ENCODE measurements at regions not wholly inside any gene's neighbourhood (a gene's known extent, or its start where the extent isn't known, plus 50 kb on each side); places are given as distances from the start of the nearest gene placed in this dataset.

DNA sequence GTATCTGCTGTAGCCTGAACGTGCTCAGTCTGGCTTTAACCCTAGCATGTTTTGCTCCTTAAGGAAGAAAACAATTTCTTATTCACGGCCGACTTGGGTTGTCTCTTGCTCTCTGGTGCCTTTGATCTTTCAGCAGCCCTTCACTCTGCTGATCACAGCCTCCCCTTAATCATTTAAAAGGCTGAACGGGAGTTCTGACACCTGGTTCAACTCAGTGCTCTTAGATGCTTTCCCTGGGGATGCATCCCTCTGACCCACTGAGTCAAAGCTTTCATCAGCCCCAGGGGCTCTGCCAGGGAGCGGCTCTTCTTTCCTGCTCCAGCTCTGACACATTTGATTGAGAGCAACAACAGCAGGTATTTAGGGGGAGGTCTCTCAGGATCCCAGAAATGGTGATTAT is 79.0 kb upstream of the FYN start:
- TF ChIP-seq, protein P1, sequence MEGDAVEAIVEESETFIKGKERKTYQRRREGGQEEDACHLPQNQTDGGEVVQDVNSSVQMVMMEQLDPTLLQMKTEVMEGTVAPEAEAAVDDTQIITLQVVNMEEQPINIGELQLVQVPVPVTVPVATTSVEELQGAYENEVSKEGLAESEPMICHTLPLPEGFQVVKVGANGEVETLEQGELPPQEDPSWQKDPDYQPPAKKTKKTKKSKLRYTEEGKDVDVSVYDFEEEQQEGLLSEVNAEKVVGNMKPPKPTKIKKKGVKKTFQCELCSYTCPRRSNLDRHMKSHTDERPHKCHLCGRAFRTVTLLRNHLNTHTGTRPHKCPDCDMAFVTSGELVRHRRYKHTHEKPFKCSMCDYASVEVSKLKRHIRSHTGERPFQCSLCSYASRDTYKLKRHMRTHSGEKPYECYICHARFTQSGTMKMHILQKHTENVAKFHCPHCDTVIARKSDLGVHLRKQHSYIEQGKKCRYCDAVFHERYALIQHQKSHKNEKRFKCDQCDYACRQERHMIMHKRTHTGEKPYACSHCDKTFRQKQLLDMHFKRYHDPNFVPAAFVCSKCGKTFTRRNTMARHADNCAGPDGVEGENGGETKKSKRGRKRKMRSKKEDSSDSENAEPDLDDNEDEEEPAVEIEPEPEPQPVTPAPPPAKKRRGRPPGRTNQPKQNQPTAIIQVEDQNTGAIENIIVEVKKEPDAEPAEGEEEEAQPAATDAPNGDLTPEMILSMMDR (IDR thresholded peaks at IDR 0.05) = no peak
- no peak for TF ChIP-seq POLR2A (IDR thresholded peaks at IDR 0.05)

Data from testis (tissue), 2 donors.